ENCODE measurements at regions not wholly inside any gene's neighbourhood (a gene's known extent, or its start where the extent isn't known, plus 50 kb on each side); places are given as distances from the start of the nearest gene placed in this dataset.
A peak's percentile ranks its signal among the peaks of the same experiment; 100 is the strongest.

- CTCF ChIA-PET = interaction anchor here (1.1 kb wide), 1 partner anchor 30 kb away, joined by 3 read pairs; no protein-coding TSS in a partner anchor
- TF ChIP-seq, protein P1, sequence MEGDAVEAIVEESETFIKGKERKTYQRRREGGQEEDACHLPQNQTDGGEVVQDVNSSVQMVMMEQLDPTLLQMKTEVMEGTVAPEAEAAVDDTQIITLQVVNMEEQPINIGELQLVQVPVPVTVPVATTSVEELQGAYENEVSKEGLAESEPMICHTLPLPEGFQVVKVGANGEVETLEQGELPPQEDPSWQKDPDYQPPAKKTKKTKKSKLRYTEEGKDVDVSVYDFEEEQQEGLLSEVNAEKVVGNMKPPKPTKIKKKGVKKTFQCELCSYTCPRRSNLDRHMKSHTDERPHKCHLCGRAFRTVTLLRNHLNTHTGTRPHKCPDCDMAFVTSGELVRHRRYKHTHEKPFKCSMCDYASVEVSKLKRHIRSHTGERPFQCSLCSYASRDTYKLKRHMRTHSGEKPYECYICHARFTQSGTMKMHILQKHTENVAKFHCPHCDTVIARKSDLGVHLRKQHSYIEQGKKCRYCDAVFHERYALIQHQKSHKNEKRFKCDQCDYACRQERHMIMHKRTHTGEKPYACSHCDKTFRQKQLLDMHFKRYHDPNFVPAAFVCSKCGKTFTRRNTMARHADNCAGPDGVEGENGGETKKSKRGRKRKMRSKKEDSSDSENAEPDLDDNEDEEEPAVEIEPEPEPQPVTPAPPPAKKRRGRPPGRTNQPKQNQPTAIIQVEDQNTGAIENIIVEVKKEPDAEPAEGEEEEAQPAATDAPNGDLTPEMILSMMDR (IDR thresholded peaks at IDR 0.05; ENCODE audit: control extremely low read depth, extremely low read depth, low read depth, missing control alignments) = no peak
- DNase-seq (ENCODE audit: extremely low spot score) = no peak
- POLR2A ChIA-PET = no interaction called here
Observed at GRCh38 chr21:26748066-26748465, 97.1 kb downstream of the ADAMTS1 start.

DNA sequence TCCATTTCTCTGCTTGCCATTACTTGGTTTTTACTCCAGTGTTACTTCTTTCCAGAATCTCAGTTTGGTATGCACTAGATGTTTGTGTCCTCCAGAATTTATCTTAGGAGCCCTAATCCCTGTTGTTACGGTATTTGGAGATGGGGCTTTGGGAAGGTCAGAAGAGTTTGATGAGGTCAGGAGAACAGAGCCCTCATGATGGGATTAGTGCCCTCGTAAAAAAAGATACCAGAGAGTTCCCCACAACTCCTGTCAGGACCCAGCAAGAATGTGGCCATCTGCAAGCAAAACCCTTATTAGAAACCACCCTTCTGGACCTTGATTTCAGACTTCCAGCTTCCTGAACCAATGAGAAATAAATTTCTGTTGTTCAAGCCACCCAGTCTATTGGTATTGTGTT is 98.0 kb downstream of the ADAMTS1 start:
- TF ChIP-seq, protein P1 (IDR thresholded peaks at IDR 0.05; ENCODE audit: control extremely low read depth, extremely low read depth, low read depth, missing control alignments) = no peak
- ChIA-PET CTCF (interaction anchor here (1.1 kb wide), 1 partner anchor 29 kb away, joined by 3 read pairs; no protein-coding TSS in a partner anchor), POLR2A (no interaction called here)
- no peak for DNase-seq (ENCODE audit: extremely low spot score)

DNA sequence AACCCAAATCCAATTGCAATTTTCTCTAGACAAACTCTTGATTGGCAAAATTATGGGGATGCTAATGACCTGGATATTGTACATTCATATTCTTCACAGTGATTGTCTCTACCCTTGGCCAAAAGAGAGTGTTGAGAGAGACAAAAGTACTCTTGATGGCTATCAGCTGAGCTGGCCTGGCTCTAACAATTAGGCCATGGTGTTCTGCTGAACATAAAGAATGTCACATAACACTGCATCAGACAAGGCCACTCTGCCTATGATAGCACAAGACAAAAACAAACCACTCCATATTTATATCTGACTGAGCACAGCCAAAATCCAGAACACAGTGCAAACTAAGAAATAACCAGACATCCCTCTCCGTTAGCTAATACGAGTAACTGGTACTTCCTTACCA is 101.7 kb downstream of the ADAMTS1 start:
- ChIA-PET CTCF (no interaction called here), POLR2A (no interaction called here)
- TF ChIP-seq, protein P1 (IDR thresholded peaks at IDR 0.05; ENCODE audit: control extremely low read depth, extremely low read depth, low read depth, missing control alignments) = no peak
- no peak for DNase-seq (ENCODE audit: extremely low spot score)

GRCh38 chr21:26739189-26739588 is 106.0 kb downstream of the ADAMTS1 start:
- TF ChIP-seq, protein P1 (IDR thresholded peaks at IDR 0.05; ENCODE audit: control extremely low read depth, extremely low read depth, low read depth, missing control alignments) = no peak
- no peak for DNase-seq (ENCODE audit: extremely low spot score)
- CTCF ChIA-PET = no interaction called here
- POLR2A ChIA-PET = no interaction called here

- POLR2A ChIA-PET = no interaction called here
- CTCF ChIA-PET = interaction anchor here (1.3 kb wide), 1 partner anchor 9 kb away, joined by 3 read pairs; no protein-coding TSS in a partner anchor
- no peak for DNase-seq (ENCODE audit: extremely low spot score)
- TF ChIP-seq, protein P1 (IDR thresholded peaks at IDR 0.05; ENCODE audit: control extremely low read depth, extremely low read depth, low read depth, missing control alignments) = no peak
Observed at GRCh38 chr21:26736449-26736848, 108.8 kb downstream of the ADAMTS1 start.

- TF ChIP-seq, protein P1 (IDR thresholded peaks at IDR 0.05; ENCODE audit: control extremely low read depth, extremely low read depth, low read depth, missing control alignments) = peak; percentile 42
- CTCF ChIA-PET = interaction anchor here (1.7 kb wide), 1 partner anchor 15 kb away, joined by 6 read pairs; no protein-coding TSS in a partner anchor
- POLR2A ChIA-PET = no interaction called here
- DNase-seq (ENCODE audit: extremely low spot score) = no peak
Observed at GRCh38 chr21:26732432-26733221, 112.6 kb downstream of the ADAMTS1 start.
